ENCODE measurements at regions not wholly inside any gene's neighbourhood (a gene's known extent, or its start where the extent isn't known, plus 50 kb on each side); places are given as distances from the start of the nearest gene placed in this dataset.

DNA sequence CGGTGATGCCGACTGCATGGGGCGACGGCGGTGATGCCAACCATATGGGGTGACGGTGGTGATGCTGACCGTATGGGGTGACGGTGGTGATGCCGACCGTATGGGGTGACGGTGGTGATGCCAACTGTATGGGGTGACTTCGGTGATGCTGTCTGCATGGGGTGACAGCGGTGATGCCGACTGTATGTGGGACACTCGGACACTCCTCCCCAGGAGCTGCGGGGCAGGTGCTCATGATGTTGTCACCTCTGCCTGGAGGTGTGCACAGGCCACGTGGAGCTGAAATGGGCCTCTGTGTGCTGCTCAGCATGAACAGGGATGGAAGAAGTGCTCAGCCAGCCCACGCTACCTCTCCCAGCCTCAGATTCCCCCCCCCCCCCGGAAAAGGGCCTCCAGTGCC lies 171.8 kb downstream of the OLFM1 start:
- TF ChIP-seq TAF1 (IDR thresholded peaks at IDR 0.05; ENCODE audit: borderline replicate concordance, insufficient read depth, low read length): no peak
- TF ChIP-seq REST (IDR thresholded peaks at IDR 0.05; ENCODE audit: insufficient read depth in 1 of 2, low read depth in 2 of 2, low read length in 2 of 2): no peak
- TF ChIP-seq SIN3A (IDR thresholded peaks at IDR 0.05; ENCODE audit: borderline replicate concordance, insufficient read depth, low read length): no peak
- TF ChIP-seq FOXP2 (optimal IDR thresholded peaks at IDR 0.05; ENCODE audit: borderline replicate concordance, extremely low read depth, extremely low read length, insufficient read depth): no peak
- TF ChIP-seq POLR2AphosphoS5 (IDR thresholded peaks at IDR 0.05; ENCODE audit: low read depth, low read length): no peak

- TF ChIP-seq TAF1 (IDR thresholded peaks at IDR 0.05; ENCODE audit: borderline replicate concordance, insufficient read depth, low read length) (no peak), REST (IDR thresholded peaks at IDR 0.05; ENCODE audit: insufficient read depth in 1 of 2, low read depth in 2 of 2, low read length in 2 of 2) (no peak), FOXP2 (optimal IDR thresholded peaks at IDR 0.05; ENCODE audit: borderline replicate concordance, extremely low read depth, extremely low read length, insufficient read depth) (no peak), SIN3A (IDR thresholded peaks at IDR 0.05; ENCODE audit: borderline replicate concordance, insufficient read depth, low read length) (no peak), POLR2AphosphoS5 (IDR thresholded peaks at IDR 0.05; ENCODE audit: low read depth, low read length) (no peak)
Measured at GRCh38 chr9:135260221-135261180, 173.0 kb downstream of the OLFM1 start.

- no peak for TF ChIP-seq TAF1 (IDR thresholded peaks at IDR 0.05; ENCODE audit: borderline replicate concordance, insufficient read depth, low read length)
Measured at GRCh38 chr9:135262248-135262647, 174.8 kb downstream of the OLFM1 start.

- TF ChIP-seq POLR2AphosphoS5 (IDR thresholded peaks at IDR 0.05; ENCODE audit: low read depth, low read length): no peak
- TF ChIP-seq TAF1 (IDR thresholded peaks at IDR 0.05; ENCODE audit: borderline replicate concordance, insufficient read depth, low read length): no peak
- TF ChIP-seq FOXP2 (optimal IDR thresholded peaks at IDR 0.05; ENCODE audit: borderline replicate concordance, extremely low read depth, extremely low read length, insufficient read depth): no peak
- TF ChIP-seq SIN3A (IDR thresholded peaks at IDR 0.05; ENCODE audit: borderline replicate concordance, insufficient read depth, low read length): no peak
- TF ChIP-seq REST (IDR thresholded peaks at IDR 0.05; ENCODE audit: insufficient read depth in 1 of 2, low read depth in 2 of 2, low read length in 2 of 2): no peak
Measured at GRCh38 chr9:135263511-135263910, 176.0 kb downstream of the OLFM1 start.

DNA sequence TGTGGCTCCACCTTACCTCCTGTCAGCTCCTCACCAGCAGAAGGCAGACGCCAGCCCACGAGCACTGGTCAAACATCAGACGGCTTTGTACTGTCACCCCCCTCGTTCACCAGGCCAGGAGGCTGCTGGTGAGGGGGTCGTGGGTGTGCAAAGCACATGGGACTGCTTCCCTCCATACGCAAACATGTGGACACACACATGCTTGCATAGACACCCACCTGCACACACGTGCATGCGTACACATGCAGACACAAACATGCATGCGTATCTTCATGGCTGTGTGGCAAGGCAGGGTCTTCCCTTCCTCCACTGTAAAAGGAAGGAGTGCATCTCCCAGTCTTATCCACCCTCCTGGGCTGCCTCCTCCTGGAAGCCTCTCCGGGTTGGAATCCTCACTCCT lies 178.5 kb downstream of the OLFM1 start:
- TF ChIP-seq POLR2AphosphoS5 (IDR thresholded peaks at IDR 0.05; ENCODE audit: low read depth, low read length) (no peak), REST (IDR thresholded peaks at IDR 0.05; ENCODE audit: insufficient read depth in 1 of 2, low read depth in 2 of 2, low read length in 2 of 2) (no peak), FOXP2 (optimal IDR thresholded peaks at IDR 0.05; ENCODE audit: borderline replicate concordance, extremely low read depth, extremely low read length, insufficient read depth) (no peak), SIN3A (IDR thresholded peaks at IDR 0.05; ENCODE audit: borderline replicate concordance, insufficient read depth, low read length) (no peak), TAF1 (IDR thresholded peaks at IDR 0.05; ENCODE audit: borderline replicate concordance, insufficient read depth, low read length) (no peak)
